Stimulated activated CD8-positive, alpha-beta memory T cell treated with anti-CD3 and anti-CD28 coated beads, Interleukin-7, amount 100 ng/mL, for 1 hour (primary cell): ENCODE measurements at regions not wholly inside any gene's neighbourhood (a gene's known extent, or its start where the extent isn't known, plus 50 kb on each side); places are given as distances from the start of the nearest gene placed in this dataset.

Source experiments
- DNase-seq, 2 donors: peaks; one replicate each; pipeline ENCODE4 v3.0.0-alpha.2; 2020; ENCODE audit warnings: low read depth in 2 of 2

- DNase-seq = no peak
Measured at GRCh38 chr18:40897884-40898283, 1057.2 kb upstream of the PIK3C3 start.

DNA sequence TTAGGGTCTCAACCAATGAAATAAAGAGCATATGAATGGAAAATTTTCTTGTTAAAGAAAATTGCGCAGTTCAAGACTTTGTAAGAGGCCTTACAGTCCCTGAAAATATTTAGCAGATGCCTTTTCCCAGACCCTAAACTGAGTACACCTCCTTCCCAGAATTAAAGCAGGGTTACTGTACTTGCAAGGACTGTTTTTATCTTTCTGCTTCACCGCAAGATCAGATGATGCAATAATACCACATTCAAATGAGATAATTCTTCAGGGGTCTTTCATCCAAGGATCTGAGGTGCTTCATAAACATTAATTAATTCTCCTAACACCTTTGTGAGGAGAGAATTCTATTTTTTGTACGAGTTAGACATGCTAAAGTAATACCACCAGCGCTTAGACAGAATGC lies 1071.8 kb upstream of the PIK3C3 start:
- DNase-seq = no peak

GRCh38 chr18:40882468-40882867 lies 1072.6 kb upstream of the PIK3C3 start:
- no peak for DNase-seq

- no peak for DNase-seq
Measured at GRCh38 chr18:40878371-40878770, 1076.7 kb upstream of the PIK3C3 start.

DNA sequence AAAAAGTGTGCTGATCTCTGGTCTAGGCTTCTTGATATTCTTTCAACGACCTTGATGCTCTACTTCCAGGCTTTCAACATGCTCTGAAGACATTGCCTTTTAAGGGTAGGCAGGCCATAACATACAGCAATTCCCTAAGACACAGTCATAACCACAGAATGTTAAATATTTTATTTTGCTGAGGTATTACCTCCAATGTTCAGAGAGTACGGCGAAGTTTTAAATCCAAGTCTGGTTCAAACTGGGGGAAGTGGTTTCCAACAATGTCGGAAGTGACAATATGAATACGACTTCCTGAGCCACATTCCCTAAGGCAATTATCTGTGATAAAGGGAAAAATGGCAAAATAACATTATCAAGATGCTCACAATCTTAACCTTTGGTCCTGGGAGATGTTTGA lies 1077.9 kb upstream of the PIK3C3 start:
- DNase-seq = no peak

GRCh38 chr18:40875101-40875615 lies 1079.9 kb upstream of the PIK3C3 start:
- DNase-seq = no peak

DNA sequence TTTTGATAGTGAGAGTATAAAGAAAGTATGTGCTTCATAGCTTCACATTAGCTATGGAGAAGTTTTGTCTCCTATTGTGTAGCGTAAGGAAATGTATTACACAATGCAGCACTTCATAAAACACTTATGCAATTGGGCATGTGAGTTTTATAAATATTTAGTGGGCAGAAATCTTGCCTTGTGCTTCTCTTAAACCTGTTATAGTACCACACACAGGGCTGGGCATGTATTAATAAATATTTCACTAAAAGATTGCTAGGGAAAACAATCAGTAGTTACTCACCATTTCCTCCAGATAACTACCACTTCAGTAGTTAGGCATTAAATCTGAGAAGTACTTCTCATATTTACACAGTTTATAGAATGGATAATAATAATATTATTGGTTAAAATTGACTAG lies 1080.8 kb upstream of the PIK3C3 start:
- DNase-seq = no peak

DNA sequence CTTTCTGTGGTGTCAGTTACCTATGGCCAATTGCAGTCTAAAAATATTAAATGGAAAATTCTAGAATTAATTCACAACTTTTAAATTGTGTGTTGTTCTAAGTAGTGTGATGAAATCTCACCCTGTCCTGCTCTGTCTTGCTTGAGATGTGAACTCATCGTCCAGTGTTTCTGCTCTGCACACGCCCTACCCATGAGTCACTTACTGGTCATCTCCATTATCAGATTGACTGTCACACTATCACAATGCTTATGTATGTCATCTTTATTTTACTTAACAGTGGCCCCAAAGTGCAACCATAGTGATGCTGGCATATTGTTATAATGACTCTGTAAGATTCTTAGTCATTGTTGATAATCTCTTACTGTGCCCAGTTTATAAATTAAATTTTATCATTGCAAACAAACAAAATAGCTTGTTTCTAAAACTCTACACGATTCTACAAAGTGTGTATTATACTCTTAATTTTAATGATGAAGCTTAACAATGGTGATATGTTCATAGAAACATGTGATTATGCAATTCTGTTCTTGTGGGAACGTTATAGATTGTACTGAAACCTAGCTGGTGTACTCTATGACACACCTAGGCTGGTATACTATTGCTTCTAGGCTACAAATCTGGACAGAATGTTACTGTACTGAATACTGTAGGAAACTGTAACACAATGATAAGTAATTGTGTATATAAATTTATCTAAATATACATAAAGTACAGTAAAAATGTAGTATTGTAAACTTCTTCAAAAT lies 1086.8 kb upstream of the PIK3C3 start:
- DNase-seq = no peak

GRCh38 chr18:40867459-40867858 lies 1087.6 kb upstream of the PIK3C3 start:
- DNase-seq = no peak

DNA sequence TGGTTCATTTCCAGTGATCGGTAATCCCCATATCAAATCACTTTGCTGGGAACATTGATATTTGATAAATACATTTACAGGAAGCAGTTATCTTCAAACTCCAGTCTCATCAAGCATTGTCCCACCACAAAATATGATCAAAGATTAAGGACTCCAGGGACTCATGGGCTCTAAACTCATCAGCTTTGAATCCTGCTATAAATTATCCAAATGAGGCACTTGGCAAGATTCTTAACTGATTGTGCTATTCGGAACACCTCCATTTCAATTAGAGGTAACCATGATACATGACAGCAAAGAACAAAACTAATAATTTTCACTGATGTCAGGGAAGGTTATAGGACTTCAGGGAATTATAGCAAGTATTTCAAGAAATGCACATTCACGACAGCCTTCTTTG lies 1088.1 kb upstream of the PIK3C3 start:
- no peak for DNase-seq

DNA sequence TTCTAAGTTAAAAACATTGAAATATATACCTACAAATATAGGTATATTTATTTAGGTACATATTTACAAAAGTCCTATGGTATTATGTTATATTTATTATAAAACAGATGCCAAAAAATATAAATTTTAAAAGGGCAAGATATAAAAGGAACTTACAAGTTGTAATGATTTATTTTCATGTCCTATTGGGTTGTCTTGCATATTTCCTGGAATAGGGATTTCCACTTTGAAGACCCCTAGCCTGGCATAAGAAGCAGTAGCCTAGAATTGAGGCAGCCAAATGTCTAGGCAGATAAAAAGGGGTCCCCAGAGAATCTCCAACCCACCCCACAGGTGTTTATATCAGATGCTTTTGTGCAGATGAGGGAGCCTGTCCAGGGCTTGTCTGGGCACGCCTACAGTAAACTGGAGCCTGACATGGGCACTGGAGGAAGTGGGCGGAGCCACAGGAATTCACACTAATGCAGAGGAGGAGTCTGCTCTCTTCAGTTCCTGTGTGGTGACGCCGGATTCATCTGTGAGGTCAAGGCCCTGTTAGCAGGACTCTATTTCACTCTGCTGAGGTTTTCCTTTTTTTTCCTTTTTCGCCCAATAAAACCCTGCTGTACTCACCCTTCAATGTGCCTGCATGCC lies 1088.9 kb upstream of the PIK3C3 start:
- no peak for DNase-seq

DNA sequence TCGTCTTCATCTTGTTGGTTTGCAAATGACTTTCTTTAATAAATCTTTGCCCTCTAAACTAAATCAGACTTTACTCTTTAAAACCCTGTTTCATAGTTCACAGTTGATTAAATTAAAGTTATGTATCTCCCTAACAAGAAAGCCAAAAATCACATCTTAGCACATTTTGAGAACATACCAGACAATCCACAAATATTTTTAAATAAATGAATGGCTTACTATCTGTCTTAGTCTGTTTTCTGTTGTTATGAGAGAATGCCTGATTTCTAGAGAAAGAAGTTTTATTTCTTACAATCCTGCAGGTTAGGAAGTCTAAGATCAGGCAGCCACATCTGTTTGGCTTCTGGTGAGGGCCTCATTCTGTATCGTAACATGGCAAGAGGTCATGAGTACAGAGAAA lies 1090.2 kb upstream of the PIK3C3 start:
- DNase-seq = no peak

GRCh38 chr18:40863801-40864200 lies 1091.2 kb upstream of the PIK3C3 start:
- DNase-seq = no peak

- DNase-seq = no peak
Measured at GRCh38 chr18:40860189-40860588, 1094.8 kb upstream of the PIK3C3 start.

DNA sequence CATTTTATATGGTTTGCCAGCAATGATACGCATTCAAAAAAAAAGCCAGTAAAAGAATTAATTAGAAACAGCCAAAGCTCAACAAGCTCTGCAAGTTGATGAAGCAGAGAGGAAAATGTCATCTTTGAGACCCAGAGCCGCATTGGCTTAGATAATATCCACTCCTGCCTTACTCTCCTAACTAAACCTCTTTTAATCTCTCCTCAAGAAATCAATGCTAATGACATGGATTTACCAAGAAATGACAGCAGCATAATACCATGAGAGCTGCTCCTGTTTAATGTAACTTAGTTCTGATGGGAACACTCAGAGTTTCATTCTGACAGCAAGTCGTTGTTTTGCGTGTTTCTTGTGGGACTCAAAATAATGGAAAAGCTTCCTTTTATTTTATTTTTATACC lies 1099.4 kb upstream of the PIK3C3 start:
- DNase-seq = no peak

DNA sequence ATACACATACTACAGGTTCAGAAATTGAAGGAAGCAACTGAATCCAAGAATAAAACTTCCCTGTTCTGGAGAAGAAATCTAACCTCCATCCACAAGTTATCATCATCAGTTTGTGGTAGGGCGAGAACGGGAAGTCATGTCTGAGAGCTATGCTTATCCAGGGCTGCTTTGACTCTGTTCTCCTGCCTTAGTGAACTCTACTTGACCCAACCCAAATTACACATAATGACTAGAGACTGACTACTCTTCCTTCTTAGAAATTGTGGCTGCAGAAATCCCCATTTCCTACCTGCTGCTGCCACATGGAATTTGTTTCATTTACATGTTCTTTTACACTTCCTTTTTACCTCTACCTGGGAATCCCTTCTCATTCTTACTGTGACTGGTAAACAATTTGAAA lies 1102.6 kb upstream of the PIK3C3 start:
- DNase-seq = no peak

DNA sequence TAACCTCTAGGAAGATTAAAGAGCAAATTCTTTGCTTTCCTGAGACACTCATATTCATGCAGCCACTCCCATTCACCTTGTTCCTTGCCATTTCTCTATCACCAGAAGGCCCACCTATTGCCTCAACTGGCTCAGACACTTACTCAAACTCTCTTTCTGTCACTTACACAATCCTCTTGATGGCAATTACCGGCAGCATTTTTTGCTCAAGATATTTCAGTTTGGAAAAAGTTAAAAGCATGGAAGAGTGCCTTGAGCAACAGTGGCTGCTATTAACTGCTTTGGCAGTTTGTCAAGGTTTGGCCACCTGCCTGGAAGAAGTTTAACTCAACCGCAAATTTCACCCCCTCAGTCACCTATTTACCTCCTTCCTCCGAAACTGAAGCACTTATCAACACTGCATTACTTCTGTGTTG lies 1104.0 kb upstream of the PIK3C3 start:
- no peak for DNase-seq

GRCh38 chr18:40849886-40850285 lies 1105.1 kb upstream of the PIK3C3 start:
- no peak for DNase-seq

DNA sequence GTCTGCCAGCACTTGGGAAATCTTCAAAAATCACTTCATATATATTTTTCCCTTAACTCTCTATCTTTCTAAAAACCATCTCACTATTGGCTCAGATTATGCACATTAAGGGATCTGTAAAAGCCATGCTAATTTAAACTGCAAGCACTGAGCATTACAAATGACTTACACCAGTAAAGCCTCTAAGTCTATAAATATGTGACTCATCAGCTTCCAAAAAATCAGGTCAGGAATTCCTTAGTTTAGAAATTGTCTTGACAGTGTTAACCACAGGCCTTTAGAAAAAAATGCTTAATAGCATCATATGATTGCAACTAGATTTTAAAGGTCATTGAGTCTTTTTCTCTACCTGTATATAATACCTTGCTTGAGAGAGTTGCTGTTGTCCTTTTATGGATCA lies 1113.6 kb upstream of the PIK3C3 start:
- DNase-seq = no peak

DNA sequence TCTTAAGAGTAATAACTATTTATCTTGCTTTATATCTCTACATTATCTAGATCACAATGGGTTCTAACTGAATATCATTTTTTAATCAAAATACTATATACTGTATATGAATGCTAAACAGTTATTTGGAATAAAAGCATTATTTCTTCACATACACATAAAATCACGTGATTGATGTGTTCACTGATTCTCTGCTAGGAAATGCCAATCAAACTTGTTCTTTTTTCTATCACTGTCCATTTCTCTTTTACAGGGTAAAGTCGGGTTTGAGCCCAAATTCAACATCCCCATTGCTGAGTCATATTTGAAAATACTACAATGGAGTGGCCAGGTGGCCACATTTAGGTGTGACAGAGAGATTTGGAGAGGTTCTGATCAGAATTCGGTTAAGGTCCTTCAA lies 1114.0 kb upstream of the PIK3C3 start:
- no peak for DNase-seq

DNA sequence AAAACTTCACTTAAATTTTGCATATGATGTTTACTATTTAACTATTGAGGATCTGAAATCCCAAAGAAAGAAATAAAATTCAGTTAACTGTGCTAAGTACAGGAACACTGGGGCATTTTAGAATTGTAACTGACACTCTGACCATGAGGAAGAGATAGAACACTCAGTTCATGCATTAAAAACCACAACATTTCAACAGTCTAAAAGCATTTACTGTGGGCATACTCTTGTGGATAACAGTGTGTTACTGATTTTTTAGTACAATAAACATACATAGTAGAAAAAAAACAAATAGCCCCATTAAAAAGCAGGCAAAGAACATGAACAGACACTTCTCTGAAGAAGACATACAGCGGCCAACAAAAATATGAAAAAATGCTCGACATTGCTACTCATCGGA lies 1122.7 kb upstream of the PIK3C3 start:
- DNase-seq = no peak

DNA sequence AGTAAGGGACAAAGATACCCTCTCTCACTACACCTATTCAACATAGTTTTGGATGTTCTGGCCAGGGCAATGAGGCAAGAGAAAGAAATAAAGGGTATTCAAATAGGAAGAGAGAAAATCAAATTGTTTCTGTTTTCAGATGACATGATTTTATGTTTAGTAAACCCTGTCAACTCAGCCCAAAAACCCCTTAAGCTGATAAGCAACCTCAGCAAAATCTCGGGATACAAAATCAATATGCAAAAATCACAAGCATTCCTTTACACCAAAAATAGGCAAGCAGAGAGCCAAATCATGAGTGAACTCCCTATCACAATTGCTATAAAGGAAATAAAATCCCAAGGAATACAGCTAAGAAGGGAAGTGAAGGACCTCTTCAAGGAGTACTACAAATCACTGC lies 1130.7 kb upstream of the PIK3C3 start:
- no peak for DNase-seq

- no peak for DNase-seq
Measured at GRCh38 chr18:40821596-40822243, 1133.3 kb upstream of the PIK3C3 start.
